ENCODE measurements at regions not wholly inside any gene's neighbourhood (a gene's known extent, or its start where the extent isn't known, plus 50 kb on each side); places are given as distances from the start of the nearest gene placed in this dataset.

GRCh38 chr9:694403-695154 is 146.9 kb upstream of the DMRT1 start (continued):
- no peak for TF ChIP-seq CHD7 (IDR thresholded peaks at IDR 0.05; ENCODE audit: insufficient replicate concordance, low read length)
- no peak for TF ChIP-seq GABPA (IDR thresholded peaks at IDR 0.05; ENCODE audit: borderline replicate concordance, insufficient read depth, low read length)
- TF ChIP-seq USF2 (IDR thresholded peaks at IDR 0.05; ENCODE audit: low read length): no peak
- TF ChIP-seq CTBP2 (IDR thresholded peaks at IDR 0.05; ENCODE audit: borderline replicate concordance, insufficient read depth, insufficient read length, low read length): no peak
- no peak for TF ChIP-seq EGR1 (IDR thresholded peaks at IDR 0.05; ENCODE audit: borderline replicate concordance, low read depth, low read length)
- no peak for TF ChIP-seq CHD2 (IDR thresholded peaks at IDR 0.05; ENCODE audit: low read length)
- no peak for TF ChIP-seq TEAD4 (IDR thresholded peaks at IDR 0.05; ENCODE audit: low read depth, low read length)
- no peak for TF ChIP-seq MAX (IDR thresholded peaks at IDR 0.05)
- TF ChIP-seq BRCA1 (IDR thresholded peaks at IDR 0.05; ENCODE audit: low read depth, low read length): no peak
- no peak for TF ChIP-seq SP2 (IDR thresholded peaks at IDR 0.05; ENCODE audit: low read length)

All from H1 (cell line).